SK-N-SH (cell line): ENCODE measurements at regions not wholly inside any gene's neighbourhood (a gene's known extent, or its start where the extent isn't known, plus 50 kb on each side); places are given as distances from the start of the nearest gene placed in this dataset.

Source experiments
- CTCF ChIA-PET: fragments of 300-600, 350-600 bp; formaldehyde crosslinking; extraction: SDS; loops from one replicate; lab custom pipeline; 2021; lab: Yijun Ruan, JAX
- POLR2A ChIA-PET: fragments of 350-600 bp; sonication (Branson Sonifier 250); formaldehyde crosslinking; extraction: SDS; loops from one replicate; lab custom pipeline; 2020; ENCODE audit warnings: antibody characterized with exemption, inconsistent platforms; lab: Yijun Ruan, JAX
- DNase-seq: peaks from one replicate; pipeline ENCODE4 v3.0.0; 2012
- H2AFZ ChIP-seq: fragments of 200-600 bp; sonication (generic); 2 replicates; pipeline ENCODE4 v1.8.1; 2016; ENCODE audit warnings: antibody characterized with exemption, mild to moderate bottlenecking, low read depth
- H3F3A ChIP-seq: fragments of 200-600 bp; sonication (generic); replicated peaks from 2 replicates; pipeline ENCODE3; 2016; ENCODE audit warnings: antibody characterized with exemption, mild to moderate bottlenecking; ENCODE audit not compliant: insufficient read depth
- H3K27ac ChIP-seq, 2 experiments: fragments of 200-500 bp in 1 of 2; fragments of 200-600 bp in 1 of 2; sonication (Bioruptor generic) in 1 of 2; sonication (generic), shearing (Covaris generic) in 1 of 2; 2 replicates each; pipeline versions ENCODE4 v1.5.1 to v1.6.1; 2014 to 2016; ENCODE audit warnings: low read depth in 2 of 2, inconsistent platforms in 1 of 2, low read length in 1 of 2, mild to moderate bottlenecking in 1 of 2, mixed read lengths in 1 of 2
- H3K27me3 ChIP-seq: fragments of 200-600 bp; sonication (generic), shearing (Covaris generic); 2 replicates; pipeline ENCODE4 v1.6.1; 2016; ENCODE audit warnings: mixed run types; ENCODE audit not compliant: insufficient read depth
- H3K36me3 ChIP-seq, 2 experiments: fragments of 200-500 bp in 1 of 2; fragments of 200-600 bp in 1 of 2; sonication (Bioruptor generic) in 1 of 2; sonication (generic) in 1 of 2; replicated peaks in 1 of 2; 2 replicates each; pipeline versions ENCODE3 to v1.5.1; 2014 to 2016; ENCODE audit warnings: low read length in 1 of 2, mild to moderate bottlenecking in 1 of 2; ENCODE audit not compliant: insufficient read depth in 2 of 2, control insufficient read depth in 1 of 2
- H3K4me1 ChIP-seq, 2 experiments: fragments of 200-500 bp in 1 of 2; fragments of 200-600 bp in 1 of 2; sonication (Bioruptor generic) in 1 of 2; sonication (generic), shearing (Covaris generic) in 1 of 2; 2 replicates each; pipeline versions ENCODE4 v1.5.1 to v1.6.1; 2014 to 2016; ENCODE audit warnings: low read depth in 1 of 2, low read length in 1 of 2, mixed run types in 1 of 2; ENCODE audit not compliant: insufficient read depth in 2 of 2, control insufficient read depth in 1 of 2
- H3K4me2 ChIP-seq: fragments of 200-600 bp; sonication (generic), shearing (Covaris generic); 2 replicates; pipeline ENCODE4 v1.6.1; 2017; ENCODE audit warnings: mixed run types
- H3K4me3 ChIP-seq, 2 experiments: fragments of 200-500 bp in 1 of 2; fragments of 200-600 bp in 1 of 2; sonication (Bioruptor generic) in 1 of 2; sonication (generic), shearing (Covaris generic) in 1 of 2; 2 replicates each; pipeline versions ENCODE4 v1.5.1 to v1.8.1; 2014 to 2016; ENCODE audit warnings: low read depth in 2 of 2, inconsistent platforms in 1 of 2, low read length in 1 of 2, mild to moderate bottlenecking in 1 of 2, mixed read lengths in 1 of 2, moderate library complexity in 1 of 2
- H3K79me2 ChIP-seq: fragments of 200-600 bp; sonication (generic); 2 replicates; pipeline ENCODE4 v1.8.1; 2017; ENCODE audit warnings: mild to moderate bottlenecking; ENCODE audit not compliant: insufficient read depth
- H3K9ac ChIP-seq: fragments of 200-600 bp; sonication (generic); 2 replicates; pipeline ENCODE4 v1.6.1; 2017; ENCODE audit warnings: mixed run types
- H3K9me2 ChIP-seq: fragments of 200-600 bp; sonication (generic); 2 replicates; pipeline ENCODE4 v1.6.1; 2017; ENCODE audit warnings: mixed run types
- H3K9me3 ChIP-seq: fragments of 200-600 bp; sonication (generic); 2 replicates; pipeline ENCODE4 v1.6.1; 2017; ENCODE audit warnings: mixed run types, mild to moderate bottlenecking, moderate library complexity
- H4K20me1 ChIP-seq: fragments of 200-600 bp; sonication (generic); 2 replicates; pipeline ENCODE4 v1.6.1; 2017; ENCODE audit warnings: mild to moderate bottlenecking, mixed run types; ENCODE audit not compliant: insufficient read depth
- ELF1 ChIP-seq: IDR thresholded peaks from 2 replicates; pipeline ENCODE4 v1.4.0; 2012
- EP300 ChIP-seq, 2 experiments: IDR thresholded peaks; 2 replicates each; pipeline versions ENCODE4 v1.4.0 to v1.6.1; 2012; ENCODE audit warnings: borderline replicate concordance in 1 of 2, low read depth in 1 of 2, low read length in 1 of 2
- FOXJ3 ChIP-seq: sonication (generic); formaldehyde crosslinking; IDR thresholded peaks from 2 replicates; pipeline ENCODE4 v1.5.1; 2020; ENCODE audit warnings: mild to moderate bottlenecking, missing genetic modification reagents
- MEF2A ChIP-seq: IDR thresholded peaks from 2 replicates; pipeline ENCODE4 v1.4.0; 2012; ENCODE audit warnings: low read depth, borderline replicate concordance
- RAD21 ChIP-seq: IDR thresholded peaks from 2 replicates; pipeline ENCODE4 v1.6.1; 2012; ENCODE audit warnings: mild to moderate bottlenecking, low read length
- WGBS: methylation state at CpG from one replicate; pipeline ENCODE4 v1.1.6; 2017; ENCODE audit warnings: low lambda C conversion rate; 5-methylcytosine and 5-hydroxymethylcytosine counted together
- TF ChIP-seq, protein P1 (sequence below): IDR thresholded peaks from 2 replicates; pipeline ENCODE4 v1.6.1; 2012; ENCODE audit warnings: mild to moderate bottlenecking, low read depth, low read length, moderate library complexity
- TF ChIP-seq, protein P2 (sequence below): fragments of 150-350 bp; IDR thresholded peaks from 2 replicates; pipeline ENCODE4 v1.6.1; 2017; ENCODE audit warnings: antibody characterized with exemption, low read length, low read depth, borderline replicate concordance

- H2AFZ ChIP-seq: no peak overlapping the region
- 40% methylated on average over 4 of the region's 4 CpGs for WGBS
- no peaks in the 10 kb centered on the region for H3K9me2 ChIP-seq
- no peaks in the 10 kb centered on the region for H3K36me3 ChIP-seq
- H3K4me2 ChIP-seq: no peak overlapping the region
- no peaks in the 10 kb centered on the region for H3F3A ChIP-seq
- no peak for TF ChIP-seq RAD21
- TF ChIP-seq MEF2A: no peak
- no peak for TF ChIP-seq FOXJ3
- TF ChIP-seq, protein P1, sequence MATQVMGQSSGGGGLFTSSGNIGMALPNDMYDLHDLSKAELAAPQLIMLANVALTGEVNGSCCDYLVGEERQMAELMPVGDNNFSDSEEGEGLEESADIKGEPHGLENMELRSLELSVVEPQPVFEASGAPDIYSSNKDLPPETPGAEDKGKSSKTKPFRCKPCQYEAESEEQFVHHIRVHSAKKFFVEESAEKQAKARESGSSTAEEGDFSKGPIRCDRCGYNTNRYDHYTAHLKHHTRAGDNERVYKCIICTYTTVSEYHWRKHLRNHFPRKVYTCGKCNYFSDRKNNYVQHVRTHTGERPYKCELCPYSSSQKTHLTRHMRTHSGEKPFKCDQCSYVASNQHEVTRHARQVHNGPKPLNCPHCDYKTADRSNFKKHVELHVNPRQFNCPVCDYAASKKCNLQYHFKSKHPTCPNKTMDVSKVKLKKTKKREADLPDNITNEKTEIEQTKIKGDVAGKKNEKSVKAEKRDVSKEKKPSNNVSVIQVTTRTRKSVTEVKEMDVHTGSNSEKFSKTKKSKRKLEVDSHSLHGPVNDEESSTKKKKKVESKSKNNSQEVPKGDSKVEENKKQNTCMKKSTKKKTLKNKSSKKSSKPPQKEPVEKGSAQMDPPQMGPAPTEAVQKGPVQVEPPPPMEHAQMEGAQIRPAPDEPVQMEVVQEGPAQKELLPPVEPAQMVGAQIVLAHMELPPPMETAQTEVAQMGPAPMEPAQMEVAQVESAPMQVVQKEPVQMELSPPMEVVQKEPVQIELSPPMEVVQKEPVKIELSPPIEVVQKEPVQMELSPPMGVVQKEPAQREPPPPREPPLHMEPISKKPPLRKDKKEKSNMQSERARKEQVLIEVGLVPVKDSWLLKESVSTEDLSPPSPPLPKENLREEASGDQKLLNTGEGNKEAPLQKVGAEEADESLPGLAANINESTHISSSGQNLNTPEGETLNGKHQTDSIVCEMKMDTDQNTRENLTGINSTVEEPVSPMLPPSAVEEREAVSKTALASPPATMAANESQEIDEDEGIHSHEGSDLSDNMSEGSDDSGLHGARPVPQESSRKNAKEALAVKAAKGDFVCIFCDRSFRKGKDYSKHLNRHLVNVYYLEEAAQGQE: no peak
- H3K4me1 ChIP-seq: no peaks in the 10 kb centered on the region; a peak in 1 of 4 replicates
- ChIA-PET POLR2A (no interaction called here), CTCF (no interaction called here)
- H3K79me2 ChIP-seq: no peaks in the 10 kb centered on the region
- DNase-seq: no peak
- no peak overlapping the region for H3K4me3 ChIP-seq
- no peaks in the 10 kb centered on the region for H3K9me3 ChIP-seq
- no peaks in the 10 kb centered on the region for H4K20me1 ChIP-seq
- H3K27ac ChIP-seq: no peak overlapping the region
- no peak overlapping the region for H3K9ac ChIP-seq
- H3K27me3 ChIP-seq: no peaks in the 10 kb centered on the region
Observed at GRCh38 chr20:52500157-52500556, 308.6 kb upstream of the ZFP64 start.

DNA sequence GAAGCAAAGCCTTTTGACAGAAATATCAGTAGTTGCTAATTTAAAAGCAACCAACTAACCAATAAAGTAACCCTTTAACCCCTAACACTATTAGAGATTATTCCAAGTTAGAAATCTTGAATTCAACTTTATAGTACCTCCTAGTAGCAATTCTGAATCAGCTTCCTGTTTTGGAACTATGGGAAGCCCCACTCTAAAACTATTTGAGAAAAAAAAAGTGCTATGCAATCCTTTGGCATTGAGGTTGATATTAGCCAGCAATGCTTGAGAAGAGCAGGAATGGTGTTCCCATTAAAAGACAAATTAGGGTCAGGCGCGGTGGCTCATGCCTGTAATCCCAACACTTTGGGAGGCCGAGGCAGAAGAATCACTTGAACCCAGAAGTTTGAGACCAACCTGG lies 306.2 kb upstream of the ZFP64 start:
- H3K9ac ChIP-seq: no peak overlapping the region
- ChIA-PET CTCF (no interaction called here), POLR2A (no interaction called here)
- TF ChIP-seq EP300 (IDR thresholded peaks at IDR 0.05; ENCODE audit: borderline replicate concordance in 1 of 2, low read depth in 1 of 2, low read length in 1 of 2): no peak
- H3K9me3 ChIP-seq: no peaks in the 10 kb centered on the region
- H3K9me2 ChIP-seq: no peaks in the 10 kb centered on the region
- no peaks in the 10 kb centered on the region for H3K79me2 ChIP-seq
- H3K27ac ChIP-seq: no peak overlapping the region
- no peaks in the 10 kb centered on the region for H3K36me3 ChIP-seq
- H3K4me1 ChIP-seq: peaks cover 0 to 4% of the 10 kb centered on the region in 2 experiments; a peak in 2 of 4 replicates
- WGBS: 73% methylated on average over 3 of the region's 3 CpGs
- H3K4me3 ChIP-seq: no peak overlapping the region
- no peak overlapping the region for H2AFZ ChIP-seq
- H4K20me1 ChIP-seq: no peaks in the 10 kb centered on the region
- no peak for DNase-seq
- H3K27me3 ChIP-seq: no peaks in the 10 kb centered on the region
- H3F3A ChIP-seq: peaks cover 14% of the 10 kb centered on the region
- H3K4me2 ChIP-seq: no peak overlapping the region

- POLR2A ChIA-PET: no interaction called here
- H3K36me3 ChIP-seq: no peaks in the 10 kb centered on the region
- H3K9ac ChIP-seq: no peak overlapping the region
- H3K9me3 ChIP-seq: no peaks in the 10 kb centered on the region
- 56% methylated on average over 3 of the region's 3 CpGs for WGBS
- CTCF ChIA-PET: no interaction called here
- H3K4me3 ChIP-seq: no peak overlapping the region
- no peaks in the 10 kb centered on the region for H3K79me2 ChIP-seq
- no peaks in the 10 kb centered on the region for H3K9me2 ChIP-seq
- peaks cover 16% of the 10 kb centered on the region for H3F3A ChIP-seq
- no peak for DNase-seq
- H4K20me1 ChIP-seq: no peaks in the 10 kb centered on the region
- H3K27ac ChIP-seq: no peak overlapping the region
- H2AFZ ChIP-seq: no peak overlapping the region
- no peak overlapping the region for H3K4me2 ChIP-seq
- H3K27me3 ChIP-seq: no peaks in the 10 kb centered on the region
- TF ChIP-seq, protein P2, sequence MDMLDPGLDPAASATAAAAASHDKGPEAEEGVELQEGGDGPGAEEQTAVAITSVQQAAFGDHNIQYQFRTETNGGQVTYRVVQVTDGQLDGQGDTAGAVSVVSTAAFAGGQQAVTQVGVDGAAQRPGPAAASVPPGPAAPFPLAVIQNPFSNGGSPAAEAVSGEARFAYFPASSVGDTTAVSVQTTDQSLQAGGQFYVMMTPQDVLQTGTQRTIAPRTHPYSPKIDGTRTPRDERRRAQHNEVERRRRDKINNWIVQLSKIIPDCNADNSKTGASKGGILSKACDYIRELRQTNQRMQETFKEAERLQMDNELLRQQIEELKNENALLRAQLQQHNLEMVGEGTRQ: no peak
- TF ChIP-seq MEF2A (no peak), ELF1 (no peak)
- H3K4me1 ChIP-seq: peaks cover 0 to 7% of the 10 kb centered on the region in 2 experiments; a peak in 2 of 4 replicates
Observed at GRCh38 chr20:52496191-52496590, 304.6 kb upstream of the ZFP64 start.
